Breast epithelium (tissue), 3 donors: ENCODE measurements at regions not wholly inside any gene's neighbourhood (a gene's known extent, or its start where the extent isn't known, plus 50 kb on each side); places are given as distances from the start of the nearest gene placed in this dataset.

ENCODE experiments used
- CTCF ChIP-seq, 3 donors: fragments of 450-650 bp; IDR thresholded peaks; one replicate each; pipeline ENCODE4 v1.5.1; 2016 to 2017; ENCODE audit warnings: antibody characterized with exemption in 3 of 3, mild to moderate bottlenecking in 3 of 3, moderate library complexity in 3 of 3
- POLR2A ChIP-seq: fragments of 450-650 bp; IDR thresholded peaks from one replicate; pipeline ENCODE4 v1.6.1; 2016; ENCODE audit warnings: antibody characterized with exemption, mild to moderate bottlenecking, moderate library complexity
- POLR2AphosphoS5 ChIP-seq, 3 donors: sonication (generic); formaldehyde crosslinking; IDR thresholded peaks; one replicate each; pipeline ENCODE4 v1.6.1; 2017; ENCODE audit warnings: antibody characterized with exemption in 3 of 3

GRCh38 chr15:59940456-59940855 is 63.7 kb upstream of the FOXB1 start:
- no peak for TF ChIP-seq CTCF (IDR thresholded peaks at IDR 0.05)
- no peak for TF ChIP-seq POLR2A
- no peak for TF ChIP-seq POLR2AphosphoS5 (IDR thresholded peaks at IDR 0.05)
